ENCODE measurements at regions not wholly inside any gene's neighbourhood (a gene's known extent, or its start where the extent isn't known, plus 50 kb on each side); places are given as distances from the start of the nearest gene placed in this dataset.

DNA sequence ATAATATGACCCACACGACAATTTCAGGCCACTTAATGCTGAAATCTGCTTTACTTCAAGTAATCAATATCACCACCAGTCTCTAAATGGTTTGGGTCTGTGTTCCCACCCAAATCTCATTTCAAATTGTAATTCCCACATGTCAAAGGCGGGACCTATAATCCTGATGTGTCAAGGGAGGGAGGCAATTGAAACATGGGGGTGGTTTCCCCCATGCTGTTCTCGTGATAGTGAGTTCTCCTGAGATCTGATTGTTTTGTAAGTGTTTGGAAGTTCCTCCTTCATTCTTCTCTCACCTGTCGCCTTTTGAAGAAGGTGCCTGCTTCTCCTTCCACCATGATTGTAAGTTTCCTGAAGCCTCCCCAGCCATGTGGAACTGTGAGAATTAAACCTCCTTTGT lies 178.4 kb downstream of the CRPPA start:
- Histone ChIP-seq H3K36me3 (no peaks in the 10 kb centered on the region), H3K9me3 (no peaks in the 10 kb centered on the region), H3K4me1 (no peaks in the 10 kb centered on the region), H3K4me3 (no peak overlapping the region), H3K27ac (no peak overlapping the region), H3K27me3 (no peaks in the 10 kb centered on the region)
- DNase-seq: no peak
- no peak for TF ChIP-seq POLR2A (IDR thresholded peaks at IDR 0.05)
- TF ChIP-seq, protein P1, sequence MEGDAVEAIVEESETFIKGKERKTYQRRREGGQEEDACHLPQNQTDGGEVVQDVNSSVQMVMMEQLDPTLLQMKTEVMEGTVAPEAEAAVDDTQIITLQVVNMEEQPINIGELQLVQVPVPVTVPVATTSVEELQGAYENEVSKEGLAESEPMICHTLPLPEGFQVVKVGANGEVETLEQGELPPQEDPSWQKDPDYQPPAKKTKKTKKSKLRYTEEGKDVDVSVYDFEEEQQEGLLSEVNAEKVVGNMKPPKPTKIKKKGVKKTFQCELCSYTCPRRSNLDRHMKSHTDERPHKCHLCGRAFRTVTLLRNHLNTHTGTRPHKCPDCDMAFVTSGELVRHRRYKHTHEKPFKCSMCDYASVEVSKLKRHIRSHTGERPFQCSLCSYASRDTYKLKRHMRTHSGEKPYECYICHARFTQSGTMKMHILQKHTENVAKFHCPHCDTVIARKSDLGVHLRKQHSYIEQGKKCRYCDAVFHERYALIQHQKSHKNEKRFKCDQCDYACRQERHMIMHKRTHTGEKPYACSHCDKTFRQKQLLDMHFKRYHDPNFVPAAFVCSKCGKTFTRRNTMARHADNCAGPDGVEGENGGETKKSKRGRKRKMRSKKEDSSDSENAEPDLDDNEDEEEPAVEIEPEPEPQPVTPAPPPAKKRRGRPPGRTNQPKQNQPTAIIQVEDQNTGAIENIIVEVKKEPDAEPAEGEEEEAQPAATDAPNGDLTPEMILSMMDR (IDR thresholded peaks at IDR 0.05): no peak

DNA sequence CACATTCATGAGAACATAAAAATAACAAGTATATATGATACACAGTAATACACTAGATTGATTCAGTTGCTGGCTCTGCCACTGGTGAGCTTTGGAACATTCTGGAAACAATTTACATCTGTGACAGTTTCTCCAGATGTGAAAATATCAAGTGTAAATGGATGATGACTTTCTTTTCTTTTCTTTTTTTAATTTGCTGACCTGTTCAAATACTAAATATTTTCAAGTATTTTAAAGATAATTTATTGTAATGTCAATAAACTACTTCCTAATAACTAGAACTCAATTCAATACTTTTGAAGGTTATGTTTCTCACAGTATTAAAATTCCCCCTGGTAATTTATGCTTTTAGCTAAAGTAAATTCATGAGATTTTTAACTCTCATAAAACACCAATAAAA lies 180.3 kb downstream of the CRPPA start:
- H3K36me3 ChIP-seq: no peaks in the 10 kb centered on the region
- no peak overlapping the region for H3K4me3 ChIP-seq
- H3K4me1 ChIP-seq: no peaks in the 10 kb centered on the region
- H3K27me3 ChIP-seq: no peaks in the 10 kb centered on the region
- no peak overlapping the region for H3K27ac ChIP-seq
- no peak for DNase-seq
- TF ChIP-seq, protein P1 (IDR thresholded peaks at IDR 0.05): no peak
- TF ChIP-seq POLR2A (IDR thresholded peaks at IDR 0.05): no peak
- no peaks in the 10 kb centered on the region for H3K9me3 ChIP-seq

DNA sequence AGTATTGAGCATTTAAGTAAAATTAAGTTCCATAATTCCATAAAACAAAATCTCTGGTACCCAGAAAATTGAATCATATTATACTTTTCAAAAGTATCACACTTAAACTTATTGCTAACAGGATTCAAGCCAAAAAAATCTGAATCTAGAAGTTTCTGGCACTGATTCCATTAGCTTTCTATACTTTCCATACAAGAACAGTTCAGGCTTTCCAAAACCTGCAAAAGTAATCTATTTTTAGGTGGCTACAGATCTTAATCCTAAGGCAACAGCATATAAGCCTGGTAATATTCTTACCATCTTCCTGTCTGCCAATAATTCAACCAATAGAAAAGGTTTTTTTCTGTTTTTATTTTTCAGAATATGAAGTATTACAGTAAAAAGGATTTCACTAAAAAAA lies 185.0 kb downstream of the CRPPA start:
- peaks cover 0 to 6% (median 0%) of the 10 kb centered on the region in 4 donors for H3K9me3 ChIP-seq
- H3K27ac ChIP-seq: no peak overlapping the region
- no peak for TF ChIP-seq POLR2A (IDR thresholded peaks at IDR 0.05)
- TF ChIP-seq, protein P1 (IDR thresholded peaks at IDR 0.05): no peak

DNA sequence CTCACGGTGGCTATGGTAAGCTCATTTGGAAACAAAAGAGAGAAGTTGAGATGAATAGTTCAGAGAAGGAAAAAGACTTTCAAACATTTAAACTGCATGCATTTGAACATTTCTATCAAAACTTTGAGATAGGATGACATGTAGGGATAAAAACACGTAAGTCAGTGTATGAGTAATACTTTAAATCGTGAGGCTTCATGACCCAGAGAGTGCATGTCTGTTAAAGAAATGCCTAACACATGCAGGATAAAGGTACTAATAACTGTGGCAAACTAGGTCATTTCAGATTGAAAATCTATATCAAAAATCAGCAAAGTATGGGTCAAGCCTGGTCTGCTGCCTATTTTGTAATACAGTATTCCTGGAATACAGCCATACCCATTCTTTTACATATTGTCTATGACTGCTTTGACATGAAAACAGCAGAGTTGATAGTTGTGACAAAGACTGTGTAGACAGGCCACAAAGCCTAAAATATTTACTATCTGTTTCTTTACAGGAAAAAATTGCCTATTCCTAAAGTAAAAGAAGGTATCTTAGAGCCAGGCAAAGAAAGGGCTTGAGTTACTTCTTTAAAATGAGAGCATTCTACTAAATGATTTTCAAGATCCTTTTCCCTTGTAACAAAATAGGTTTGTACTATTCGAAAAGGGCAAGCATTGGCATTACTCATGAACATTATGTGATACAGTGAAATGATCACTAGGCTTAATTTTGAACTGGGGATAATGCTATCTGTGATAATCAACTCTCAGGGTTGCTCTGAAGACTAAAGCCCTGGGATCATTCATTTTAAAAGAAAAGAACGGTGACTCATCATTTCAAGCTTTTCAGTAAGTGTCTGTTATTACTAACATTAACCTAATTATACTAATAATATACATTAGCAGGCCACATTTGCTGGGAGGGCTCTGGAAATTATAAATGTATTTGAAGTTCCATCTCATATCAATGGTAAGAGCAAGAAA lies 185.9 kb downstream of the CRPPA start:
- Histone ChIP-seq H3K36me3 (no peaks in the 10 kb centered on the region), H3K4me3 (no peak overlapping the region)
- TF ChIP-seq POLR2A (IDR thresholded peaks at IDR 0.05): no peak
- TF ChIP-seq, protein P1 (IDR thresholded peaks at IDR 0.05): no peak

More for the DNA sequence above, 185.0 kb downstream of the CRPPA start:
- Histone ChIP-seq H3K36me3 (no peaks in the 10 kb centered on the region), H3K27me3 (no peaks in the 10 kb centered on the region), H3K4me1 (no peaks in the 10 kb centered on the region), H3K4me3 (no peak overlapping the region)
- DNase-seq: no peak

DNA sequence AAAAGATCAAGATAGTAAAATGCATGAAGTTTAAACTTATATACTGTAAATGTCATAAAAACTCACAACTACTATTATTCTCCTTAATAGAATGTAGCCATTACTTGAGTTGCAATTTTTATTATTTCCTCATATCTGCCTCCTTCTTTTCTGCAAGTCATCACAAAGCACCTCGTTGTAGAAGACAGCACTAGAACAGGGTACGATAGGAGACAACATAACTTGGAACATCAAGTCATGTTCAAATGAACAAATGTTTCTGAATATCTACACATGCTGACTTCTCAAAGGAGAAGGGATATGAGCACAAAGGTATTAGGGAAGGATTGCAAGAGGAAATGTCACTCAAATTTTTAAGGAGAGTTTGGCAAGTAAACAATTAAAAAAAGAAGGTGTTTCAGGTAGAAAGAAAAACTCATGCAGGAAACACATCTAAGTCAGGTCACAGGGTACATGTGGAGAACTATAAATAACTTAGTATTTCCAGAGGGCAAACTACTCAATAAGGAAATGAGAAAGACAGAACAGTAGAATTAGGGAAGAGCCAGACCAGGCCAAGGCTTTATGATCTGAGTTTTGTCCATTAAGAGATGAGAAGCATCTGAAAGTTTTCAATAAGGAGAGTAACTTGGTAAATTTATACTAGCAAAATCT lies 186.7 kb downstream of the CRPPA start:
- Histone ChIP-seq H3K27ac (no peak overlapping the region), H3K27me3 (no peaks in the 10 kb centered on the region), H3K4me3 (no peak overlapping the region), H3K4me1 (no peaks in the 10 kb centered on the region), H3K9me3 (peaks cover 0 to 11% (median 0%) of the 10 kb centered on the region in 4 donors), H3K36me3 (no peaks in the 10 kb centered on the region)
- TF ChIP-seq POLR2A (IDR thresholded peaks at IDR 0.05): no peak
- TF ChIP-seq, protein P1 (IDR thresholded peaks at IDR 0.05): no peak
- no peak for DNase-seq

More for the DNA sequence above, 185.9 kb downstream of the CRPPA start:
- H3K27ac ChIP-seq: no peak overlapping the region
- H3K27me3 ChIP-seq: no peaks in the 10 kb centered on the region
- no peaks in the 10 kb centered on the region for H3K4me1 ChIP-seq
- H3K9me3 ChIP-seq: peaks cover 0 to 7% (median 0%) of the 10 kb centered on the region in 4 donors
- DNase-seq: no peak
